ENCODE measurements at regions not wholly inside any gene's neighbourhood (a gene's known extent, or its start where the extent isn't known, plus 50 kb on each side); places are given as distances from the start of the nearest gene placed in this dataset.

- TF ChIP-seq TCF7 (CRISPR knock-in tag; IDR thresholded peaks at IDR 0.05; ENCODE audit: low read depth) (no peak), USF2 (CRISPR knock-in tag; IDR thresholded peaks at IDR 0.05) (no peak), CTCF (IDR thresholded peaks at IDR 0.05) (no peak), MYBL2 (CRISPR knock-in tag; IDR thresholded peaks at IDR 0.05) (no peak), FOXP1 (CRISPR knock-in tag; IDR thresholded peaks at IDR 0.05; ENCODE audit: borderline replicate concordance) (no peak), ZBTB43 (CRISPR knock-in tag; IDR thresholded peaks at IDR 0.05) (no peak), ELF4 (CRISPR knock-in tag; IDR thresholded peaks at IDR 0.05; ENCODE audit: low read depth) (no peak), ZNF138 (CRISPR knock-in tag; conservative IDR thresholded peaks at IDR 0.05) (no peak), FOXP4 (CRISPR knock-in tag; IDR thresholded peaks at IDR 0.05) (no peak), ETV6 (CRISPR knock-in tag; IDR thresholded peaks at IDR 0.05) (no peak), PRDM15 (CRISPR knock-in tag; IDR thresholded peaks at IDR 0.05) (no peak)
- TF ChIP-seq, protein P1, sequence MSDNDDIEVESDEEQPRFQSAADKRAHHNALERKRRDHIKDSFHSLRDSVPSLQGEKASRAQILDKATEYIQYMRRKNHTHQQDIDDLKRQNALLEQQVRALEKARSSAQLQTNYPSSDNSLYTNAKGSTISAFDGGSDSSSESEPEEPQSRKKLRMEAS (CRISPR knock-in tag; IDR thresholded peaks at IDR 0.05) = no peak
- TF ChIP-seq, protein P2, sequence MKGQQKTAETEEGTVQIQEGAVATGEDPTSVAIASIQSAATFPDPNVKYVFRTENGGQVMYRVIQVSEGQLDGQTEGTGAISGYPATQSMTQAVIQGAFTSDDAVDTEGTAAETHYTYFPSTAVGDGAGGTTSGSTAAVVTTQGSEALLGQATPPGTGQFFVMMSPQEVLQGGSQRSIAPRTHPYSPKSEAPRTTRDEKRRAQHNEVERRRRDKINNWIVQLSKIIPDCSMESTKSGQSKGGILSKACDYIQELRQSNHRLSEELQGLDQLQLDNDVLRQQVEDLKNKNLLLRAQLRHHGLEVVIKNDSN (CRISPR knock-in tag; IDR thresholded peaks at IDR 0.05) = no peak
Observed at GRCh38 chr12:66960006-66960405, 281.1 kb upstream of the GRIP1 start.
